HG02981 (cell line): ENCODE measurements at regions not wholly inside any gene's neighbourhood (a gene's known extent, or its start where the extent isn't known, plus 50 kb on each side); places are given as distances from the start of the nearest gene placed in this dataset.
"Not testable (repeated sequence)": the region's sequence is repeated elsewhere in the genome, so short reads cannot be mapped to it uniquely, and the experiment has no call there.

Source experiments
- ATAC-seq: cut with Tn5 transposase; IDR thresholded peaks from one replicate; pipeline ENCODE4 v1.9.1; 2021; ENCODE audit warnings: mild to moderate bottlenecking, moderate library complexity; ENCODE audit not compliant: unreplicated experiment

GRCh38 chr4:38373375-38373774 is 290.6 kb upstream of the KLF3 start:
- no peak for ATAC-seq

- no peak for ATAC-seq
These were observed 286.8 kb upstream of the KLF3 start for GRCh38 chr4:38377195-38377594.

DNA sequence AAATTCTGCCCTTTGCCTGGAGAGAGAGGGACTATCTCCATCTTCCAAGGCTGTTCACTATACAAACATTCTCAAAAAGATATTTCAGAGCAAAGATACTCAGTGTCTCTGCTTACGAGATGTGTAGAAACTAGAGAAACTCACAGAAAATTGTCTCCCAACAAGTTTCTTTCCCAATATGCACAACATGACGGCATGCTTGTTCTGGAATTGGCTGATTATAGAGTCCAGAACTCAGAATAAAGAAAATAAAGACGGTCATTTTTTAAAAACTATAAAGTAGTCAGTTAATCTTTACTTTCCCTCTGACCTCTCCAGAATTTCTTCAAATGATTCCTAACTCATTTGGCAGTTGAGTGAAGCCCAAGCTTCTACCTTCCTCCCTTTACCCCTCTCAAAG is 285.5 kb upstream of the KLF3 start:
- no peak for ATAC-seq

DNA sequence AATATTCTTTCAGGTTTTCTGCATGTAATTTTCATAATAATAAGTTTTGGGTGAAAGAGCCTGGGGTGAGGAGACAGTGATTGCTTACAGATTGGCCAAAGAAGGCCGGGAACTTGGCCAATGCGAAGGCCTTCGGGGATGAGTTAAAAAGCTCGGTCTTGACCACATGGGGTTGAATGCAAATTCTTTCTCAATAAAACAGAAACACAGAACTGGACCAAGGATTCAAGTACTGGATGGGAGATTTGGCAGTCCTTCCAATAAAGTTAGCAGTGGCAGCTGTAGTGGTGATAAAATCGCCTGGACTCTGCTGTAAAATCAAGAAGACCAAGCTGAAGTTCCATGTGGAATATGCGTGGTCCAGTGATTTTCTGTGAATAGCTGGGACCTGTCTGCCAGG is 282.2 kb upstream of the KLF3 start:
- ATAC-seq: no peak

- no peak for ATAC-seq
These were observed 281.5 kb upstream of the KLF3 start for GRCh38 chr4:38382520-38382919.

GRCh38 chr4:38383646-38384121 is 280.3 kb upstream of the KLF3 start:
- ATAC-seq: no peak

DNA sequence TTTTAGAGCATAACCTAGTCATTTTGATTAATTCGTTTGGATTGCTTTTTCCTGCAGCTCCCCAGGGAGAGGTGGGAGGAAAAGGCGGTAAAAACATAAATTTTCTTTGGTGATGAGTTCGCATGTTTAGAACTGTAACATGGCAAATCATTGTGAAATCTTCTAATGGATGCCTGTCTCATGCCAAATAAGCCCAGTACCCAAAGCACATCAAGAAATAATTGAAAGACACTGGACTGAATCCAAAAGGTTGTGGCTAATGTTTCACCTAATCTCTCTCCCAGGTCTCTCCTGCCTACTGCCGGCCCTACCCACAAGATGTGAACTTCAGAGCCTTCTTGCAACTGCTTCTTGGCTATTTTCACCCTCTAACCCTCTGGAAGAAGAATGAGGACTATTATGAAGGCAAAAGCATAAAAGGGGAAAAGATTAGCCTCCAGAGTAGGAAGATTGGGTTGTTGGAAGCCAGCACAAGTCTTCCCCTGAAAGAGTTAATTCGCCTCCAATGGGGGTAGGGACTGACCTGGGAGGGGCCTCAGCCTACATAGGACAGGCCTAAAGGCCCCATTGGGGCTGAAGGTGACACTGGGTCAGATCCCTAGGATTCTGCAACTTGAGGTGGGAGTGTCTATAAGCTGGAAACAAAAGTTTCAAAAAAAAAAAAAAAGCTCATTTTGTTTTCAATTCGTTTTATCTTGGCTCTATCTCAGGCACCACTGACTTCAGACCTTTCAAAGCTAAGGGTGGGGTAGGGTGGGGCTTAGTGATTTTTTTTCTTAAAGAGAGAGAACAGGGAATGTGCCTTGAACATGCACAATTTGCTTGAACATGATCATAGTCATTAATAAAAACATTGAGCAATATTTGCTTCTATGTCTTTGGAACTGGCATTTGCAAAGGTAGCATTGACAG is 278.6 kb upstream of the KLF3 start:
- ATAC-seq: no peak

DNA sequence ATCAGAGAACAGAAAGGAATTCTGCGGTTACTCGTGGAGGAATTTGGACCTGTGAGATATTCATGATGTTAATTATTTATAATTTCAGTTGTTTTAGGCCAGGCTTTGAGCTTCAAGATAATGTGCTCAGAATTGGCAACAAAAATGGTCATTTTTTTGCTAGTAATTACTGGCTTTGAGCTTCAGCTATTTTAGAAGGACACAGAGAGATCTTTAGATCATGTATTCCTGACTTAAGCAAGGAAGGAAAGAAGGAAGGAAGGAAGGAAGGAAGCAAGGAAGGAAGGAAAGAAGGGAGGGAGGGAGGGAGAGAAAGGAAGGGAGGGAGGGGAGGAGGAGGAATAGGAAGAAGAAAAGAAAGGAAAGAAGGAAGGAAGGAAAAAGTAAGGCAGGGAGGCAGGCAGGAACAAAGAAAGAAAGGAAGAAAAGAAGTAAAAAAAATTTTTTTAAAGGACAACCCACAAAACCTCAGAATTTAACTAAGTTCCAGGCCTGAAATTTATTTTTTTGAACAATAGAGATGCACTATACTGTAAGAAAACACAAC is 277.9 kb upstream of the KLF3 start:
- no peak for ATAC-seq

GRCh38 chr4:38386654-38387188 is 277.3 kb upstream of the KLF3 start:
- no peak for ATAC-seq

GRCh38 chr4:38387348-38387747 is 276.7 kb upstream of the KLF3 start:
- ATAC-seq: no peak

- no peak for ATAC-seq
These were observed 276.2 kb upstream of the KLF3 start for GRCh38 chr4:38387819-38388218.

DNA sequence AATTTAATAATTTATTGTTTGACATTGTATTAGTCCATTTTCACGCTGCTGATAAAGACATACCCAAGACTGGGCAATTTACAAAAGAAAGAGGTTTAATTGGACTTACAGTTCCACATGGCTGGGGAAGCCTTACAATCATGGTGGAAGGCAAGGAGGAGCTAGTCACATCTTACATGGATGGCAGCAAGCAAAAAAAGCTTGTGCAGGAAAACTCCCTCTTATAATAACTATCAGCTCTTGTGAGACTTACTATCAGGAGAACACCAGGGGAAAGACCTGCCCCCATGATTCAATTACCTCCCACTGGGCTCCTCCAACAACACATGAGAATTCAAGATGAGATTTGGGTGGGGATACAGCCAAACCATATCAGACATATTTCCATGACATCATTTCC is 275.1 kb upstream of the KLF3 start:
- not testable (repeated sequence) for ATAC-seq

DNA sequence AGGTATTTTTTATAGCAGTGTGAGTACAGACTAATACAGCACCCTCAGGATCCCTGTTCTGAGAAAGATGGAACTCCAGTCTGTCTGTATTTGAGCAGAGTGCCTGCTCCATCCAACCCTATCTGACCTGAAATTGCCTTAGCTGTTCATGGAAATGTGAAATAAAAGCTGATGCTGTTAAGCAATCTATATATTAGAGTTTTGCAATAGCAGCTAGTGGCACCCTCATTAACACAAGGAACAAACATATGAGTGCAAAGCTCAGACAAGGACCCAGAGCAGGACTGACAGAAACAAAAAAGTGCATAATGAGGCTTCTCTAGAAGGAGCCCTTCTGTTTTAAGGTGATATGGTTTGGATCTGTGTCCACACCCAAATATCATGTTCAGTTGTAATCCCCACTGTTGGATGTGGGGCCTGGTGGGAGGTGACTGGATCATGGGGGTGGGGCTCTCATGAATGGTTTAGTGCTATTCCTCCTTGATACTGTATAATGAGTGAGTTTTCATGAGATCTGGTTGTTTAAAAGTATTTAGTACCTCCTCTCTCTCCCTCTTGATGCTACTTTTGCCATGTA is 272.9 kb upstream of the KLF3 start:
- ATAC-seq: no peak

DNA sequence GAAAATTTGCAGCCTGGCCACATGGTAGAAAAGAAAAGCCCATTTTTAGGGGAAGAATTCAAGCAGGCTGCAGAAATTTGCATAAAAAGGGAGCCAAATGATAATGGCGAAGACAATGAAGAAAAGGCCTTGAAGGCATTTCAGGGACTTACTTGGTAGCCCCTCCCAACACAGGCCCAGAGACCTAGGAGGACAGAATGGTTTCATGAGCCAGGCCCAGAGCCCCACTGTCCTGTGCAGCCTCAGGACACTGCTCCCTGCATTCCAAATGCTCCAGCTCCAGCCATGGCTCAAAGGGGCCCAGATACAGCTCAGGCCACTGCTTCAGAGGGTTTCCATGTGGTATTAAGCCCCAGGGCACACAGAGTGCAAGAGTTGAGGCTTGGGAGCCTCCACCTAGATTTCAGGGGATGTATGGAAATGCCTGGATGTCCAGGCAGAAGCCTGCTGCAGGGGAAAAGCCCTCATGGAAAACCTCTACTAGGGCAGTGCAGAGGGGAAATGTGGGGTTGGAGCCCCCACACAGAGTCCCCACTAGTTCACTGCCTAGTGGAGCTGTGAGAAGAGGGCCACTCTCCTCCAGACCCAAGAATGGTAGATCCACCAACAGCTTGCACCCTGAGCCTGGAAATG is 271.7 kb upstream of the KLF3 start:
- no peak for ATAC-seq

DNA sequence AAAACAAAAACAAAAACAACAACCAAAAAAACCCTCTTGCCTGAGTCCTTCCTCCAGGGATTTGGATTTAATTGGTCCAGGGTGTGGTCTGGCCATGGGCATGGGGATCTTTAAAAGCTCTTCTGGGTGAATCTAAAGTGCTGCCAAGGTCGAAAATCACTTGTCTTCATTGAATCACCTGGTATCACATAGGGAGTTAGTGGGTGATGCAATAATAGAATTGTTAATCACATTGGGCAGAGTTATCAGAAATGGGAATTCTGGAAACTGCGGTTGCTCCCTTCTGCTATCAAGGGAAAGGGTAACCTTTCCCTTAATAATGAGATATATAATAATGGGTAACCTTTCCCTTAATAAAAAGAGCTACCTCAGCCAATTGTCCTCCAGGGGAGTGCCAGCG is 267.9 kb upstream of the KLF3 start:
- ATAC-seq: no peak

DNA sequence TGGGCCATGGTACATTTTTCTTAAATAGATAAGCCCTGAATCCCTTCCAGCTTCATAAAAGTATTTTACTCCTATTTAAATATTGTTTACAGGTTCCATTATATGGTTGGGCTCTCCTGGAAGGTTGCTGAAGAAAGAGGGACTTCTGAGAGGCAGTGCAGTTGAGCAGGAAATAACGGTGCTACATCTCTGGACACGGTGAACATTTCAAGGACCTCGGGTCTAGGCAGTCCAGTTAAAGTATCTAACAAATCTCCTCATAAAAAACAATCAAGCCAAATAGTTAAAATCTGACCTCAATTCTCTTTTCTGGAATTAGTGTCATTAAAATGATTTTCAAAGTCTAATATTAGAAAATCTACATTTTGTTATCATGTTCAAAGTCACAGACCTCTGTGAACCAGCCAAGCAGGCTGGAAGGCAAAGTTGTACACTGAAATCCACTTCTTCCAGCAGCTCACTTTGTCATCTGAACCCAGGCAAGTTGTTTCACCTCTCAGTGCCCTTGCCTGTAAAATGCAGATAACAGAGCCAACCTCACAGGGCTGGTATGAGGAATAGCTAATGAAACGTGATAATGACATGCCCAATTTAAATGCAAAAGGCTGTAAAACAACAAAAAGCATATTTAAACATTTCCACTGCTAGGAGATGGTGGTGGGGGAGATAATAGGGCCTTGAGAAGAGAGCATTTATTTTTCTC is 267.0 kb upstream of the KLF3 start:
- no peak for ATAC-seq

- ATAC-seq: no peak
These were observed 263.1 kb upstream of the KLF3 start for GRCh38 chr4:38400946-38401345.

- no peak for ATAC-seq
These were observed 257.8 kb upstream of the KLF3 start for GRCh38 chr4:38406243-38406642.

- ATAC-seq: no peak
These were observed 254.1 kb upstream of the KLF3 start for GRCh38 chr4:38409852-38410251.

GRCh38 chr4:38411092-38411491 is 252.9 kb upstream of the KLF3 start:
- peak; percentile 64 for ATAC-seq
